OCI-LY3 (cell line): ENCODE measurements at regions not wholly inside any gene's neighbourhood (a gene's known extent, or its start where the extent isn't known, plus 50 kb on each side); places are given as distances from the start of the nearest gene placed in this dataset.

Experiments
- EZH2phosphoT487 ChIP-seq: fragments of 200-600 bp; shearing (Covaris generic); IDR thresholded peaks from 2 replicates; pipeline ENCODE4 v1.6.1; 2018; ENCODE audit warnings: antibody characterized with exemption, mixed run types, low read depth
- TF ChIP-seq, protein P1 (sequence below): fragments of 200-600, 300-600 bp; sonication (generic); IDR thresholded peaks from 2 replicates; pipeline ENCODE4 v1.5.1; 2014; ENCODE audit warnings: antibody characterized with exemption, low read length, low read depth

DNA sequence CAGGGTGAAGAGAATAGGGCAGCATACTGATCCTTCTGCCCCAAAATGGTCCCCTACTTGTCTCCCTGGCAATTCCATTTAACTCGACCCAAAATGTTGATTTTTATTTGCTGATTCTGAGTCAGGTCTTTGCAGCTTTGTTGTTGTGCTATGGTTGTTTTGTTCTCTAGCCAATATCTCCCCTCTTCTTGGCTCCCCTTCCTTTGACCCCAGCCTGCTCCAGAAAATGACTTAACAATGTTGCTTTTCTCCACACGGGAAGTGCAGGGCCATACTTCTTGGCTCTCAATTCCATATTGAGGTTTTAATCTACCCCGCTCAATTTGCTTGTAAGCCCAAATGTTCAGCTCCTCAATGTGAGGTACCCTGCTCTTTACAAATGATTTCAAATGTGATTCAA, 330.0 kb downstream of the RASEF start:
- TF ChIP-seq, protein P1, sequence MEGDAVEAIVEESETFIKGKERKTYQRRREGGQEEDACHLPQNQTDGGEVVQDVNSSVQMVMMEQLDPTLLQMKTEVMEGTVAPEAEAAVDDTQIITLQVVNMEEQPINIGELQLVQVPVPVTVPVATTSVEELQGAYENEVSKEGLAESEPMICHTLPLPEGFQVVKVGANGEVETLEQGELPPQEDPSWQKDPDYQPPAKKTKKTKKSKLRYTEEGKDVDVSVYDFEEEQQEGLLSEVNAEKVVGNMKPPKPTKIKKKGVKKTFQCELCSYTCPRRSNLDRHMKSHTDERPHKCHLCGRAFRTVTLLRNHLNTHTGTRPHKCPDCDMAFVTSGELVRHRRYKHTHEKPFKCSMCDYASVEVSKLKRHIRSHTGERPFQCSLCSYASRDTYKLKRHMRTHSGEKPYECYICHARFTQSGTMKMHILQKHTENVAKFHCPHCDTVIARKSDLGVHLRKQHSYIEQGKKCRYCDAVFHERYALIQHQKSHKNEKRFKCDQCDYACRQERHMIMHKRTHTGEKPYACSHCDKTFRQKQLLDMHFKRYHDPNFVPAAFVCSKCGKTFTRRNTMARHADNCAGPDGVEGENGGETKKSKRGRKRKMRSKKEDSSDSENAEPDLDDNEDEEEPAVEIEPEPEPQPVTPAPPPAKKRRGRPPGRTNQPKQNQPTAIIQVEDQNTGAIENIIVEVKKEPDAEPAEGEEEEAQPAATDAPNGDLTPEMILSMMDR, result no peak
- TF ChIP-seq EZH2phosphoT487, result no peak
